Spleen (tissue), 11 donors: ENCODE measurements at regions not wholly inside any gene's neighbourhood (a gene's known extent, or its start where the extent isn't known, plus 50 kb on each side); places are given as distances from the start of the nearest gene placed in this dataset.
"Not testable (repeated sequence)": the region's sequence is repeated elsewhere in the genome, so short reads cannot be mapped to it uniquely, and the experiment has no call there.

Experiments used
- DNase-seq: peaks from one replicate; pipeline ENCODE4 v3.0.0-alpha.2; 2020
- H3K27ac ChIP-seq, 8 donors: fragments of 200-600 bp; sonication (generic) in 7 of 8; 1 replicate in 4 of 8; 2 replicates in 4 of 8; pipeline versions ENCODE4 v1.5.0 to v1.8.0; 2016 to 2021; ENCODE audit warnings: inconsistent platforms in 4 of 8, mild to moderate bottlenecking in 4 of 8, moderate library complexity in 1 of 8
- H3K27me3 ChIP-seq, 7 donors: fragments of 200-600 bp; sonication (generic) in 6 of 7; replicated peaks in 1 of 7; 1 replicate in 4 of 7; 2 replicates in 3 of 7; pipeline versions ENCODE4 v1.5.0 to v1.8.0; 2016 to 2021; ENCODE audit warnings: inconsistent platforms in 3 of 7, mild to moderate bottlenecking in 1 of 7
- H3K36me3 ChIP-seq, 6 donors: fragments of 200-600 bp; sonication (generic) in 5 of 6; 1 replicate in 4 of 6; 2 replicates in 2 of 6; pipeline versions ENCODE4 v1.5.0 to v1.8.0; 2016 to 2021; ENCODE audit warnings: inconsistent platforms in 2 of 6
- H3K4me1 ChIP-seq, 6 donors: fragments of 200-600 bp; sonication (generic) in 5 of 6; 1 replicate in 3 of 6; 2 replicates in 3 of 6; pipeline versions ENCODE4 v1.5.0 to v1.8.0; 2016 to 2021; ENCODE audit warnings: inconsistent platforms in 3 of 6
- H3K4me3 ChIP-seq, 8 donors: fragments of 200-600 bp; sonication (generic) in 7 of 8; 1 replicate in 4 of 8; 2 replicates in 4 of 8; pipeline versions ENCODE4 v1.5.0 to v1.8.0; 2016 to 2021; ENCODE audit warnings: inconsistent platforms in 4 of 8, mild to moderate bottlenecking in 4 of 8, moderate library complexity in 2 of 8
- H3K9me3 ChIP-seq, 8 donors: fragments of 200-600 bp; sonication (generic) in 7 of 8; 1 replicate in 4 of 8; 2 replicates in 4 of 8; pipeline versions ENCODE4 v1.5.0 to v1.8.0; 2016 to 2021; ENCODE audit warnings: inconsistent platforms in 4 of 8
- POLR2A ChIP-seq, 3 donors: fragments of 450-650 bp; IDR thresholded peaks; one replicate each; pipeline ENCODE4 v1.5.1; 2017; ENCODE audit warnings: antibody characterized with exemption in 3 of 3, mild to moderate bottlenecking in 1 of 3
- POLR2AphosphoS5 ChIP-seq, 3 donors: sonication (generic); formaldehyde crosslinking; IDR thresholded peaks; one replicate each; pipeline ENCODE4 v1.5.1; 2017; ENCODE audit warnings: antibody characterized with exemption in 3 of 3
- WGBS, 5 donors: extraction: QIAGEN DNeasy Blood & Tissue Kit in 3 of 5; methylation state at CpG; one replicate each; pipeline versions ENCODE4 v1.1.5 to v1.1.7; 2013 to 2018; 5-methylcytosine and 5-hydroxymethylcytosine counted together
- intact Hi-C: fragments of 100-400 bp; cut with DNase I; formaldehyde crosslinking; loops from one replicate; pipeline ENCODE4 v1.15.0; 2023; ENCODE audit warnings: low total_unique reads
- TF ChIP-seq, protein P1 (sequence below), 11 experiments: fragments of 200-600 bp in 7 of 11; fragments of 450-650 bp in 4 of 11; sonication (generic) in 4 of 11; IDR thresholded peaks in 8 of 11; conservative IDR thresholded peaks in 3 of 11; 1 replicate in 7 of 11; 2 replicates in 4 of 11; pipeline versions ENCODE4 v1.4.0 to v1.8.0; 2016 to 2021; ENCODE audit warnings: antibody characterized with exemption in 11 of 11, inconsistent platforms in 4 of 11, mild to moderate bottlenecking in 1 of 11
- donor health status: healthy with polysubstance abuse.
- donor health status: DM: no; HTN: no; CAD: no; lungs with moderate emphysema.
- donor health status: DM: no; HTN: no; CAD: no.
- donor health status: Bipolar disorder and iron deficiency.
- donor health status: healthy.
- donor health status: DM: no; HTN: no; CAD: no.
- donor health status: DM: yes; HTN: yes; CAD: no.

DNA sequence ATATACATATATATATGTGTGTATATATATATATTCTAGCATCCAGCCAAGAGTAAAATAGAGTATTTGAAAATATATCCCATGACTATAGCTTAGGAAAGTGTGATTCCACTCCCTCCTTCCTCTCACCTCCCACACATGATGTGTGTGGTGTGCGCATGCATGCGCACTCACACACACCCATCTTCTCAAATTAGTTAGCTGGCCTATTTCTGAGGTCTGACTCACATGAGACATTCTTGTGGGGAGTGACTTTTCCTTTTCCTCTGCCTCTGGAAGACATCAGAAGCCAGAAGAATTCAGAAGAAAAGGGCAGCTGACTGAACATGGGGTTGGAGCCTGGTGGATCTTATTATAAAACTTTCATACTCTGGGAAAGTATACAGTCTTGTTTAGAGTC lies 793.5 kb upstream of the ZNF722 start:
- intact Hi-C loops, result no loop called here
- whole genome bisulfite sequencing, 5 donors, result 95 to 100% (median 96%) methylated on average over 2 of the region's 2 CpGs
- Histone ChIP-seq H3K4me3 (no peak overlapping the region), H3K27ac (no peak overlapping the region), H3K36me3 (no peaks in the 10 kb centered on the region), H3K27me3 (no peaks in the 10 kb centered on the region), H3K9me3 (peaks cover 0 to 89% (median 64%) of the 10 kb centered on the region in 8 donors), H3K4me1 (no peaks in the 10 kb centered on the region)
- DNase-seq, result no peak
- TF ChIP-seq POLR2AphosphoS5 (IDR thresholded peaks at IDR 0.05), result no peak
- TF ChIP-seq, protein P1, sequence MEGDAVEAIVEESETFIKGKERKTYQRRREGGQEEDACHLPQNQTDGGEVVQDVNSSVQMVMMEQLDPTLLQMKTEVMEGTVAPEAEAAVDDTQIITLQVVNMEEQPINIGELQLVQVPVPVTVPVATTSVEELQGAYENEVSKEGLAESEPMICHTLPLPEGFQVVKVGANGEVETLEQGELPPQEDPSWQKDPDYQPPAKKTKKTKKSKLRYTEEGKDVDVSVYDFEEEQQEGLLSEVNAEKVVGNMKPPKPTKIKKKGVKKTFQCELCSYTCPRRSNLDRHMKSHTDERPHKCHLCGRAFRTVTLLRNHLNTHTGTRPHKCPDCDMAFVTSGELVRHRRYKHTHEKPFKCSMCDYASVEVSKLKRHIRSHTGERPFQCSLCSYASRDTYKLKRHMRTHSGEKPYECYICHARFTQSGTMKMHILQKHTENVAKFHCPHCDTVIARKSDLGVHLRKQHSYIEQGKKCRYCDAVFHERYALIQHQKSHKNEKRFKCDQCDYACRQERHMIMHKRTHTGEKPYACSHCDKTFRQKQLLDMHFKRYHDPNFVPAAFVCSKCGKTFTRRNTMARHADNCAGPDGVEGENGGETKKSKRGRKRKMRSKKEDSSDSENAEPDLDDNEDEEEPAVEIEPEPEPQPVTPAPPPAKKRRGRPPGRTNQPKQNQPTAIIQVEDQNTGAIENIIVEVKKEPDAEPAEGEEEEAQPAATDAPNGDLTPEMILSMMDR (IDR thresholded peaks at IDR 0.05 in 8 of 11, conservative IDR thresholded peaks at IDR 0.05 in 3 of 11), result no peak
- TF ChIP-seq POLR2A (IDR thresholded peaks at IDR 0.05), result no peak

DNA sequence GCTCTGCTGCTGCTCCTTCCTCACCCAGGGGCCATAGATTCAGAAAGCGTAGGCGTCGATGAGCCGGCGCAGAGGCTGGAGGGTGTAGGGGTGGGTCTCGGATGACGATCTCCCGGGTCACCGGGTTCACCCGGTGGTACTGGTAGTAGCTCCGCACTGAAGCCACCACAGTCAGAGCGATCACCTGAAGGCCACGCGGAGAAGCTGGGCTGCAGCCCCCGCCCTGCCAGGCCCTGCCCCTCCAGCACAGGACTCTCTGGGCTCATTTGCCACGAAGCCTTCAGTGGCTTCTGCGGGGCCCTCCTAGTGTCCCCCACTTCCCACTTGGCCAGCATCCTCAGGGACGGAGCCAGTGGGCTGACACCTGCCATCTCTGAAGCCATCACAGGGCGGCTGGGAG lies 765.5 kb upstream of the ZNF722 start:
- H3K36me3 ChIP-seq, DNase-seq, H3K4me1 ChIP-seq, H3K4me3 ChIP-seq, intact Hi-C loops, H3K27me3 ChIP-seq, H3K27ac ChIP-seq: not testable (repeated sequence)
- peaks cover 0 to 78% (median 52%) of the 10 kb centered on the region in 8 donors for H3K9me3 ChIP-seq
- 70 to 94% (median 90%) methylated on average over 2 to 18 of the region's 19 CpGs for WGBS, 5 donors

DNA sequence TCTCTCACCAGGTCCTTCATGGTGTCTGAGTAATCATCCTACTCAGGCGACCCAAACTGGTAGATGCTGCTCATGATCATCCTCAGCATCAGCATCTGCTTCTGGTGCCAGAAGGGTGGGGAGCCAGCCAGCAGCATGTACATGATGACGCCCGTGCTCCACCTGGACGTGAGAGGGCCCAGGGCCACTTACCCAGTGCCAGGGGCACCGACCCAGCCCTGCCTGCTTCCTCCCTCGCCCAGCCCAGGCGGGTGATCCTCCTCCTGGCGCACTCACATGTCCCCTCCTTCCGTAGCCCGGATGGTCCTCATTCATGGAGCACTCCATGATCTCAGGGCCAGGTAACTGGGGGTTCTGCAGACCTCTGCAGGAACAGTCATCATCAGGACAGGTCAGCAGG lies 764.8 kb upstream of the ZNF722 start:
- intact Hi-C loops, result no loop called here
- Histone ChIP-seq H3K27ac (no peak overlapping the region), H3K9me3 (peaks cover 0 to 83% (median 56%) of the 10 kb centered on the region in 8 donors), H3K4me1 (no peaks in the 10 kb centered on the region), H3K36me3 (no peaks in the 10 kb centered on the region), H3K27me3 (no peaks in the 10 kb centered on the region), H3K4me3 (no peak overlapping the region)
- DNase-seq, result no peak
- WGBS, 5 donors, result 81 to 89% (median 85%) methylated on average over 9 to 10 of the region's 10 CpGs
- no peak for TF ChIP-seq POLR2A (IDR thresholded peaks at IDR 0.05)
- TF ChIP-seq, protein P1 (IDR thresholded peaks at IDR 0.05 in 8 of 11, conservative IDR thresholded peaks at IDR 0.05 in 3 of 11), result no peak
- no peak for TF ChIP-seq POLR2AphosphoS5 (IDR thresholded peaks at IDR 0.05)
